Activated T-helper 1 cell treated with Interleukin-2 at 50 U/mL for 16 hours (primary cell): ENCODE measurements at regions not wholly inside any gene's neighbourhood (a gene's known extent, or its start where the extent isn't known, plus 50 kb on each side); places are given as distances from the start of the nearest gene placed in this dataset.

Source experiments
- DNase-seq: peaks from one replicate; pipeline ENCODE4 v3.0.0-alpha.2; 2020; ENCODE audit warnings: low read depth

DNA sequence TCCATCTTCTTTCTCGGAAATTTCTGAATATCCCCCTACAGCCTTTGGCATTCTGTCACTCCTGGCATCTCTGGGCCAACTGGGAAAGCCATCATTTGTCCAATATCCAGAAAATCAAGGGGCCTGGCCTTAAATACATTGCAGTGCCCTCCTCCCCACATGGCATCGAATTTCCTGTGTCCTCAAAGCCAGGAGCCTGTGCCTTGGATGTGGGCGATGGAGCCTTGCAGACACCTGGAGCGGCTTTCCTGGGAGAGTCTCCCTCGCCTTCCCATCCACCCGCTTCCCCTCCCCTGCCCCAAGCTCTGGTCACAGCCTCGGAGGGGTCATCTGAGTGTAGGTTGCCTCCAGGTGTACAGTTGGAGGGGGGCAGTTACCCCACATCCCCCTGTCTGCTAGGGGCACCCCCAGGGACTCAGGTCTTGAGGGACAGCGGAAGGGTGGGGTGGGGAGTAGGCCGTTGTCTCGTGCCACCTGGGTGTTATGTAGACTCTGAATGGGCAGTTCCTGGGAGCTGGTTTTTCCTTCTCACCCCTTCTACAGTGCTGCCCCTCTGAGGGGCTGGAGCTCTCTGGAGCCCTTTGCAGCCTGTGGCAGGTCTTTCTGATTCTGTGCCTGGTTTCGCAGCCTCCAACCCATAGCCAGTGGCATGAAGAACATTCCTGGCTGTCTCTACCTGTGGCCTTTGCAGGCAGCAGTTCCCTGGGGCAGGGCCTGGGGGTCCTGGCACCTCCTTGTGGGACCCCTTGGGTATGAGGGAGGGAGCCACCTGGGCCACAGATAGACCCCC lies 239.8 kb downstream of the SEC14L1 start:
- no peak for DNase-seq

DNA sequence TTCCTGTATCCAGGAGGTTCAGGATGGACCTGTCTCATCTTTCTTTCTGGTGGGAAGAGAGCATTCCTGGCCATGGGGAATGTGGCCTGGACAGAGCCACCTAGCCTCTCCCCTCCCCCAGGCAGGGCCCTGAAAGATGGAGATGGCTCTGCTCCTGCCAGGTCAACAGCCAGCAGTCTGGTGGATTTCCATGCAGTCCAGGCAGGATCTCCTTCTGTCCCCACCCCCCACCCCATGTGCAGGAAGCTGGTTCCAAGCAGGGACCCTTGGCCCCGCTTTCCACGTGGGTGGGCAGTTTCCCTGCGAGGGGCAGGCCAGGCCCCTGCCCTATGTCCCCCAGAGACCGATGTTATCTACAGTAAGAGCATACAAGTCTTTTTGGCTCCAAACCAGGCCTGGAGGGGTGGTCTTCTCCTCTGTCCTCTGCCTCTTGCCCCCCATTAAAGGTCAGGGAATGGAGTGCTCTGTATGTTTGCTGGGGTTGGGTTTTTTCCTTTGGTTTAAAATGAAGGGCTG lies 240.5 kb downstream of the SEC14L1 start:
- no peak for DNase-seq

DNA sequence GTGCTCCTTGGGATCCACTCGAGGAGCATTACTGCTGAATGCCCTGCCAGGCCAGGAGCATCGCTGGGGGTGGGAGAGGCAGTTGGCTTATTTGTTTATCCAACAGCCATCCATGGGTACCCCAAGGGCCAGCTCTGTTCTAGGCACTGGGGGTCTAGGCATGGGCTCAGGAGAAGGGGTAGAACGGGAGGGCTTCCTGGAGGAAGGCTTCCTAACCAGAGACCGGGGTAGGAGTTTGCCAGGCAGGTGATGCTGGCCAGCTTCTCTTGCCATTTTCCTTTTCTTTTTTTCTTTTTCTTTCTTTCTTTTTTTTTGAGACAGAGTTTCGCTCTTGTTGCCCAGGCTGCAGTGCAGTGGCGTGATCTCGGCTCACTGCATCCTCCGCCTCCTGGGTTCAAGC lies 241.0 kb downstream of the SEC14L1 start:
- no peak for DNase-seq

DNA sequence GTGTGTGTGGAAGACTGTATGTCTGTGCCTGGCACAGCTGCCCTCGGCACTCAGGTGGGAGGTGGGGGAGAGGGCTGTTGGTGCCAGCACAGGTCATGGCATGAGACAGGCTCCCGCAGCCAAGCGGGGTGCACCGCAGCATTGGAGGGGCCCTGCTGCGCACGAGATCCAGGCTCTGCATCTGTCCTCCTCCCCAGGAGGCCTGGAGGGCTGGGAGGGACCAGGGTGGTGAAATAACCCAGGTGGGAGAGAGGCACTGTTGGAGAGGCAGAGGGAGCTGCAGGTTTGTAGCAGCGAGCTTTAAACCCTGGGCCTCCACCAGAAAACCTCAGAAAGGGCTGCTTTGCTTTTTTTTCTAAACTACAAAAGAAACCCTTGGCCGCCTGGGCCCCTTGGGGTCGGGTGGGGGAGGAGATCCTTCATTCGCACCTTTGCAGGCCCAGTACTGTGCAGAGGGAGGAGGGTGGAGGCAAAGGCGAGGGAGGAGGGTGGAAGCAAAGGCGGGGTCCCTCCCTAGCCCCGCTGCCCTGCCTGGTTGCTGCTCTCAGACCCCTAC lies 241.7 kb downstream of the SEC14L1 start:
- DNase-seq = peak; percentile 28

DNA sequence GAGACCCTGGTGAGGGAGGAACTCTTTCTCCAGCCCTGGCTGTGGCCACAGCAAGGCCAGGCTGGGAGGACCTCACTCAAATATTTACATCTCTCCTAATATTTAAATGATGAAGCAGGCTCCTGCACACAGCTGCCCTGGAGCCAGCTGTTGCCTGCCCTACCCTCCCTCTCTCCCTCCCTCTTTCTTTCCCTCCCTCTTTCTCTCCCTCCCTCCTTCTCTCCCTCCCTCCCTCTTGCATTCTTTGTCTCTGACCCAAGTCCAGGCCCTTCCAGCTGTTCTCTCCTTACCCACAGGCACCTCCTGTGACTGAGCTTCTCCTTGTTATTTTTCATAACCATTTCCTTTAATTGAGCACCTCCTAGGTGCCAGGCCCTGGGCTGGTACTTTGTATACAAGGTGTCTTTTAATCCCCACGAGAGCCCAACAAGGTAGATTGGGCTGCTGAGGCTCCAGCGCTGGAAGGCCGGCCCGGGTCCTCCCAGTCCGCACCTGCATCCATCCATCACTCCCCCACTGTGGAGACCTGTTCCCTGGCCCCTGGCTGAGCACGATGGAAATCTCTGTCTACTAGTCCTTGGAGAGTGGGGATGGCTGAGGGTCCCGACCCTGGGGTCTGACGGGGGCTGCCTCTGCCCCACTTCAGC lies 242.3 kb downstream of the SEC14L1 start:
- no peak for DNase-seq

DNA sequence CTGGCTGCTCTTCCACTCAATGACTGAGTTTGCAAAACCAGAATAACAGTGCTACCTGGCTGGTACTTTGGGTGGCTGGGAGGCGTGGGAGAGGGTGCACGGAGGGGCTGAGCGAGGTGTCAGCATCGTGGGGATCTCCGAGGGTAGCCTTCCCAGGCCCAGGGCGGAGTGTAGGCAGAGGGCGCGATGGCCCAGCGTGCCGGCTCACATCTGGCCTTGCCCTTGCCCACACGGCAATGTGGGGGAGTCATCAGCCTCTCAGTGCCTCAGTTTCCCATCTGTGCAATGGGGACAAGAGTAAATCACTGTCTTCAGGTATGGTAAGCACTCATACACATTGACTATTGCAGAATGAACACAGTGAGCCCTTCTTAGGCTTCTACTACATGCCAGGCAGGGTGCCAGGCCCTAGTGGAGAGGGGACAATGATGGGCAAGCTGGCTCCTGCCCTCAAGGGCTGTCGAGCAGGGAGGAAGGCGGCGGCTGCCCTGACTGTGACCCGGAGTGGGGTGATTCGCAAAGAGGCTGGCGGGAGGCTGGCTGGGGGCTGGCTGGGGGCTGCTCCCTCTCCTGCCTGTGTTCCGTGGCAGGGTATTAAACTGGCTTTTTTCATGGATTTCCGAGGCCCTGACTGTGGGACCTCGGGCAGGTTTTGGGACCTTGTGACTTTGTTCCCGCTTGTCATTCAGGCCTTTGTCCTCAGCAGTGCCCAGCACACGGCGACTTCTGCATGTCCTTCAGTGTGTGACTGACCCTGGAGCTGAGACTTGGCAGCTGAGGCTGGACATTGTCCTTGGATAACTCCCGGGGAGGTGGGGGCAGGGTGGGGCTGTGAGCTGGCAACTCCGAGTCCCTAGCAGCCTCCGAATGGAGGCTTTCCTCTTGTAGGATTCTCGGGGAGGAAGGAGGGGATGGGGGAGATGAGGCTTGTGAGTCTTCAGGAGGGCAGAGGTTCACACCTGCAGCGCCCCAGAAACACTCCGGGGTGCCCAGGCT lies 243.1 kb downstream of the SEC14L1 start:
- DNase-seq = no peak

DNA sequence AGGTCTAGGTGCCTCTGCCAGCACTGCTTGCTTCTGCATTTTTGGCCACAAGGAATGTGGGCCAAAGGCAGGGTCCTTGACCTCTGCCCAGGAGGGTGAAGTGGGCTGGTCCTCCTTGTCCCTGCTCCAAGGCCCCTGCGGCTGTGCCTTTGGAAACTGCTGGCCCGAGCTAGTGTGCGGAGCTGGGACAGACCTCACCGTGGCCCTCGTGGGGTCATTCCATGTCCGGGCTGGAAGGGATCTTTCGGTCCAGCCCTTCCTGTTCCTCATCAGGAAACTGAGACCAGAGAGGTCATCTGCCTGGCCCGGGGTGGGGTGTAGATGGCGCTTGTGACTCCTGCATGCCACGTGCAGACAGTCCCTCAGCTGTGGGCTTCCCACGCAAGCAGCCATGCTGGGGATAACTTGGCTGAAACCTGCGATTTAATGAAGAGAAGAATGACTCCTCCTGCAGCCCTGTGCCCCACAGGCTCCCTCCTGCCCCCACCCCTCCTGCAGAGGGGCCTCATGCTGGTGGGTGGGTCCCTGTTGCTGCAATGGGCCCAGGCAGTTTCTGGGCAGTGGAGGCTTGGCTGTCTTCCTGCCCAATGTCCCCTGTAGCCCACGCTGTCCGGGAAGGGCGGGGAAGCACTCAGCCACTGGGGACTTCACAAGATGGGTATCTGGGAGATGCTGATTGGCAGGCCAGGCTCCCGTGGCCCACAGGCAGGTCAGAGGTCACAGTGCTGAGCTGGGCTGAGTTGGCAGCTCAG lies 245.2 kb downstream of the SEC14L1 start:
- no peak for DNase-seq

DNA sequence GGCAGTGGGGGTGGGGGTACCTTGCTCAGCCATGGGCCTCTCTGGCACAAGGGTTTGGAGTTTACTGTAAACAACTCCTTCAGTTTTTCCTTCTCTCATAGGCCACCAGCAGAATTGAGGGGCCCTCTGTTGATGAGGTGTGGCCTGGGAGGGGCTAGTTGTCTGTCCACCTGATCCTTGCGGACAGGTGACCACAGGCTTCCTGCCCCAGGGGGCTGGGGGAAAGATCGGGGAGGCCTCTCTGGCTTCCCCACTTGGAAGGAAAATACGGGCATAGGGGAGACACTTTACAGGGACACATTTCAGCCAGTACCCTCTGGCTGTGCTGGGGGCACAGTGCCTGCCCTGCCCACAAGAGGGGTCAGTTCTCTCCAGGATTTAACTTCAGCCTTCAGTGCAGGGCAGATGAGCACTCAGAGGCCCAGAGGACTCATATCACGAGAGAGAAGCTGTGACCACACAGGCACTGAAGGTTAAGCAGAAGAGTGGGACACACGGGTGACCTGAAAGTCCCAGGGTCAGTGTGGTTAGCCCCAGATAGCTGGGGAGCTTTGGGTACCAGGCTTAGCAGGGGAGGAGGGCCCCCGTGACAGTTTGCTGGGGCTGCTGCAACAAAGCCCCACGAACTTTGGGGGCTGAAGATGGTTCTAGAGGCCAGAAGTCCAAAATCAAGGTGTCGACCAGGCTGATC lies 245.9 kb downstream of the SEC14L1 start:
- no peak for DNase-seq

DNA sequence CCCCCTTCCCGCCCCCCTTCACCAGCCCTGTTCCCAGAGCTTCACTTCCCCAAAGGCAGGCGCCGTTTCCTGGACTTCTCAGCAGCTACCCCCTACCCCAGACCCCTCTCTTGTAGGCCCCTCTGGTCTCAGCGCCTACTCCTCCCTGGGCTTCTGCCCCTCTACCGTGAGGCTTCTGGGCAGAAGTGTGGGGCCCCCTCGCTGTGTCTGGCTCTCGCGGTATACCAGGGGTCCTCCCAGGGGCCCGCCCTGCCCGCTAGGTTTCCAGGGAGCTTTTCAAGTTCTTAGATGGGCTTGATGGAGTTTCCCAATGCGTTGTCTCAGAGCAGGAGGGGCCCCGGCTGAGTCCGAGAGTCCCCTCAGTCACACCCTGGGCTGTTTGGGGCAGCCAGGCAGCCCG lies 247.1 kb downstream of the SEC14L1 start:
- DNase-seq = no peak

DNA sequence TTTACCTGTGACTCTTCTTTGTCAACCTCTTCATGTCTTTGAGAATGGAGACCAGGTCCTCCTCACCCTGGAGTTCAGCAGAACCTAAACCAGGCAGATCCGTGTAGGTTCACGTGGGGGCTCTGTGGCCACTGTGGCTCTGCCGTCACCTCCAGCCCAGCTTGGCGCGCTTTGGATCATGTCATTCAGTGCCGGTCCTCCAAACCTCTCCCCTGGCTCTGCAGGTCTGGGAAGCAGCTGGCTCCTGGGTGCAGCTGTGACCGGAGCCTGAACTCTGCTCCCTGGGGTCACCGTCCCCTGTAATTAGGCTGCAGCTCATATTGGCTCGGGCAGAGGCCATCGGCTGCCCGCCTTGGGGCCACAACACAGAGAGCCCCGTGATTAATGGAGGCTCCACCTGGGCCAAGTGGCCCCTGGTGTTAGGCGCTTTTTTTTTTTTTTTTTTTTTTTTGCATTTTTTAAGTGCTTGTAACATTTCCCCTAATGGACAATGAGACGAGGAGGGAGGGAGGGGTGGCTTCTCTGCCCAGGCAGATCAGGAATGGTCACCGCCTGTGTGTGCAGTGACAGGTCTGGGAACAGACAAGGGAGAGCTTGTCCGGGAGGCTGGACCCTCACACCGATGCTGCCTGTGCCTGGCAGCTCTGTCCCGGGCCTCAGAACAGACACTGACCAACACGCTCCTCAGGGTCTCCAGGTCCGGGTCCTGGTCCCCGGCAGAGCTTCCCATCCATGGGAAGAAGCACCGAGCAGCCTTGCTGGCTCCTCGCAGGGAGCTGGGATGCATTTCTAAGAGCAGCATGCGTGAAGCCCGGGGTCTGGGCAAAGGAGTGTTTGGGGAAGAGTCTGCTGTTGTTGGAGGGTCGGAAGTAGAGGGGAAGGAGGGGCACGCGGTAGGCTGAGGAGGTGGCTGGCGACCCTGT lies 247.9 kb downstream of the SEC14L1 start:
- DNase-seq = no peak

DNA sequence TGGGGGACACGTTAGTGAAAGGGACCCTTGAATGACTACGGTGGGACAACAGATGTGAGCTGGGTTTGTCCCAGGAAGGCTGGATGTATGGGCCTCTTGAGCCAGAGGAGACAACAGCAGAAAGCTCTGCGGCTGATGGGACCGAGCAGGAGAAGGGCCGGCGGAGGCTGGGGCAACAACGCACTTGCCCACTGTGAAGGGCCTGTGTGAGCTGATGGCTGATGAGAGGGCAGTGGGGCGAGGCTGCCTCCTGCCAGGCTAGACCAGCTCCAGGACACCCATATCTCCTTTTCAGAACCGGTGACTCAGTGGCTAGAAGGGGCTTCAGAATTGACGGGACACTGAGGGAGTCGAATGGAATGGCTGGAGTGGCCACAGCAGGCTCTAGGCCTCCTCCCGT lies 250.1 kb downstream of the SEC14L1 start:
- no peak for DNase-seq

DNA sequence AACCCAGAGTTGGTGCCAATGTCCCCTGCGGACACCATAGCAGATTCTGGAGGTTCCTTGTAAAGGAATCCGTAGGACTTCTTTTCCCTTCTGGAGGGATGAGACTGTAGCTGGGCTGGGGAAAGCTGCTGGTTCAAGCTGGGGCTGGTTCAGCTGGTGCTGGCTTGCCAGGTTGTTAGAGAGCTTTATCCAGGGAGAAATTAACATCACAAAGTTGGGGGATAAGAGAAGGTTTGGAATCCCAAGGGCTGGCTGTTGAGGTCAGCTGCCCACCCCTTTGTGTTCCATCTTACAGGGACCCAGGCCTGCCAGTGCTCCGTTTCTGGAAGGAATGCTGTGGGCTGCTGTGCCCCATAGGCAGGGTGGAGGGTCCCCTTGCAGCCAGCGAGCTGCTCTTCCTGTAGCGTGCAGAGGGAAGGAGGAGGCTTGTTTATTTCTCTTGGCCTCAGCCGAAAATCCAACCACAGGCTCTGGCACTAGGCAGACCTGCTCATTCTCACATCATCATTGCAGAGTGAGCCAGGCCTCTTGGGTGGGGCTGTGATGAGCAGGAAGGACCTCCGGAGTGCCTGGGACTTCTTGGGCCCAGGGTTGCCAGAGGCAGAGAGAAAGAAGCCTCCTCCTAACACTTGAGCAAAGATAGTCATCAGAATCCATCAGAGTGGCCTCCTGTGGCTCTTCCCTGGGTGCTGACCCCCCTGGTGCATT lies 251.1 kb downstream of the SEC14L1 start:
- DNase-seq = peak; percentile 48

DNA sequence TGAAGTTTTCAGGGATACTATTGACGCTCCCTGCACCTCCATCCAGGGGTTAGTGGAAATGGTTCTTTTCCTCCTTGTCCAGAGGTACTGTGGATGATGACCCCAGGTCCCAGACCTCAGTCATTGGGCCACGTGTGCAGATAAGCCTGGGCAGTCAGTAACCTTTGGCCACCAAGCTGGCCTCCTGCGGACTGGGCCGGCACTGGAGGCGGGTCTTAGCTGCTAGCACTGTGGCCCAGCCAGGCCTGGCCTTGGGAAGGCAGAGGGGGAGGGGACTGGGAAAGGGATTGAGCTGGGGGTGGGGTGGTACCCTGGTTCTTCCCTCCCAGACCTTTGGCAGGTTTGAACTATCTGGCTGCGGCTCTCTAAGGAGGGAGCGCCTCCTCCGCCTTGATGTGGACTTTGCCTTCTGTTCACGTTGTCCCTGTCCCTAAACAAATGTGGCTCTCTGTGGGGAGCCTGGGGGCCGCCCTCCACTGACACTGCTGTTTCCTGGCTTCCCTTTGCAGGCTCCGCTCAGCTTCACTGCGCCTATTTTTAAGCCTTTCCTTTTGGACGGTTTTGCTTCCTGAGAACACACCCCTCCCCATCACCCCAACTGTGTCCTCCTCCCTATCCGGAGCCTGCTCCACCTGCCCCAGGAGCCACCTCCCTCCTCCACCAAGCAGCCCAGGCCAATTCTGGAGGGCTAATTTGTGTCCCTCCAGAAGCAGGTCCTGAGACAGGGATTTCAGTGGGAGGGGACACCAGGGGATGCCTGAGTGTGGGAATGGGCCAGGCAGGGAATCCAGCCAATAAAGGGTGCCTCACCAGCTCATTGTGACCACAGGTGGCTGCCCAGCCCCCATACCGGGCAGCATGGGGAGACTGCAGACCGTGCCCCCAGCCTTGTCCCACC lies 251.9 kb downstream of the SEC14L1 start:
- DNase-seq = no peak

DNA sequence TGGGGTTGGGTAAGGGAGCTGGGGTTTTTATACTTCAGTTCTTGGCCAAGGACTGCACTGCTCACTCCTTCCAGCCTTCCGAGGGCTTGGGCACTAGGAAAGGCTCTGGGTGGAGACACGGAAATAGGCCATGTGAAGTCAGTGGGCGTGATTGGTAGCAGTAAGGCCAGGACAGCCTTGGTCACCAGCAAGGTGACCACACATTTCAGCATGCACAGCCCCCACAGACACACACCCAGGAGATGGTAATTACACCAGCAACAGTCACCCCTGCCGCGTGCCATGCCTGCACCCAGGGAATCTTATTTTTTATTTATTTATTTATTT lies 252.5 kb downstream of the SEC14L1 start:
- no peak for DNase-seq

DNA sequence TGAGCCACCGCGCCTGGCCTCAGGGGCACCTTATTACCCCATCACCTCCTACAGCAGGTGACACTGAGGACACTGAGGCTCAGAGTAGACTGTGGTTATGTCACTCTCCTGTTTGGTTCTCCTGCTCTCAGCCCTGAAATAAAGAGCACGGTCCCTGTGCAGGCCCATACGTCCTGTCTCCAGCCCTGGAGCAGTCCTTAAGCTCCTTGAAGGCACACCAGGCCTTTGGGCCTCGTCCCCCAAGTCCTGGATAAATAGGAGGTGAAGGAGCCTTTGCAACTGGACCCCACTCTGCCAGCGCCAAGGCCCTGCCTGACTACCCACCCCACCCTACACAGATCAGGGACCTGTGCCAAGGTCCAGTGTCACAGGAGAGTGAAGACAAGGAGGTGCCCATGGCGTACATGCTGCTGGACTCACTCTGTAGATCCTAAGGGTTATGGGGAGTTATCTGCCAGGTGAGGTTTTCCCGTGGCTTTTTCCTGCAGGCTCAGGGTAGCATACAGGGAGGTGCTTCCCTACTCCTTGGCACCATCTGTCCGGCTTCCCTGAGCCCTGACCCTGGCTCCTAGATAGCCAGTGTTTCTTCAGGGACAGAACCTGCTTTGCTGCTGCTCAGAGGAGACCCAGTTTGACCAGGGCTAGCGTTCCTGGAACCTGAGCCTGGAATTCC lies 253.2 kb downstream of the SEC14L1 start:
- no peak for DNase-seq

DNA sequence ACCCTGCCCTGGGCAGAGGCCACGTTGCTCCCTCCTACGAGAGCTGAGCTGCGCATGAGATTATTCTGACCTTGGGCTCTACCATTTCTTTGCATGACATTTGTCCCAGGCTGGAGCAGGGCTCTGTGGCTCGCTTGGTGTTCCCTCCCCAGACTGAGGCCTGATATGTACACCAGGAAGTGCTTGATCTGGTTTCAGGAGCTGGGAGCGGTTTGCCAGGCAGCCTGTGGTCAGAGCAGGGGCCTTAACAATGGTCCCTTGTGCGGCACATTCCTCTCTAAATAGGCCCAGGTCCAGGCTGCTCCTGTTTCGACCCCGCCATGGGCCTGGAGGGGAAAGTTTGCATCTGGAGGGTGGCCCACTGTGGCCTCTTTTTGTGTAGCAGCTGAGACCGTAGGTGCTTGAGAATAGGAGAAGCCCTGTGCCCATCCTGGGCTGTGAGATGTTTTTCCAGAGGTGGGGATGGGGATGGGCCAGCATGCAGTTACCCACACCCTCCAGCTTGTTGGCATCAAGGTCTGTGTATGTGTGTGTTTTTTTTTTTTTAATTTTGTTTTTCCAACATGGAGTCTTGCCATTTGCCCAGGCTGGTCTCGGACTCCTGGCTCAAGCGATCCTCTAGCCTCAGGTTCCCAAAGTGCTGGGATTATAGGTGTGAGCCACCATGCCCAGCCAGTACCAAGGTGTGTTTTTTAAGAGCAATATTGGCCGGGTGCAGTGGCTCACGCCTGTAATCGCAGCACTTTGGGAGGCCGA lies 253.9 kb downstream of the SEC14L1 start:
- no peak for DNase-seq
